GM13976 (cell line): ENCODE measurements at regions not wholly inside any gene's neighbourhood (a gene's known extent, or its start where the extent isn't known, plus 50 kb on each side); places are given as distances from the start of the nearest gene placed in this dataset.

Experiments used
- DNase-seq: peaks from one replicate; pipeline ENCODE4 v3.0.0; 2012; ENCODE audit warnings: low spot score
- CTCF ChIP-seq: IDR thresholded peaks from 2 replicates; pipeline ENCODE4 v1.5.1; 2012; ENCODE audit warnings: borderline replicate concordance, mild to moderate bottlenecking; ENCODE audit not compliant: insufficient read depth; ENCODE audit errors: extremely low read depth, missing control alignments, control extremely low read depth
- in situ Hi-C: fragments of 300-500 bp; cut with MboI; formaldehyde crosslinking; loops from one replicate; pipeline ENCODE4 v1.12.0; 2022; ENCODE audit warnings: low sequenced_read_pairs, mixed read lengths, inconsistent platforms; ENCODE audit not compliant: unreplicated experiment

- no peak for DNase-seq
- TF ChIP-seq CTCF = no peak
- in situ Hi-C loops = no loop called here
These were observed 322.4 kb upstream of the ADAMTS16 start for GRCh38 chr5:4817767-4818166.

- TF ChIP-seq CTCF = no peak
- in situ Hi-C loops = no loop called here
- DNase-seq = no peak
These were observed 308.8 kb upstream of the ADAMTS16 start for GRCh38 chr5:4831325-4831724.

GRCh38 chr5:4832471-4832870 is 307.7 kb upstream of the ADAMTS16 start:
- in situ Hi-C loops = no loop called here
- no peak for TF ChIP-seq CTCF
- DNase-seq = no peak

GRCh38 chr5:4833104-4833738 is 306.9 kb upstream of the ADAMTS16 start:
- no peak for TF ChIP-seq CTCF
- in situ Hi-C loops = no loop called here
- no peak for DNase-seq

- in situ Hi-C loops = no loop called here
- DNase-seq = no peak
- no peak for TF ChIP-seq CTCF
These were observed 302.6 kb upstream of the ADAMTS16 start for GRCh38 chr5:4837489-4838058.

- no peak for DNase-seq
- TF ChIP-seq CTCF = no peak
- in situ Hi-C loops = no loop called here
These were observed 294.9 kb upstream of the ADAMTS16 start for GRCh38 chr5:4845221-4845620.

- TF ChIP-seq CTCF = no peak
- in situ Hi-C loops = no loop called here
- DNase-seq = no peak
These were observed 292.4 kb upstream of the ADAMTS16 start for GRCh38 chr5:4847766-4848165.
